Lower lobe of right lung (tissue), 2 donors: ENCODE measurements at regions not wholly inside any gene's neighbourhood (a gene's known extent, or its start where the extent isn't known, plus 50 kb on each side); places are given as distances from the start of the nearest gene placed in this dataset.
"Not testable (repeated sequence)": the region's sequence is repeated elsewhere in the genome, so short reads cannot be mapped to it uniquely, and the experiment has no call there.

Source experiments
- ATAC-seq, 2 donors: fragments of 200-7000 bp; cut with Tn5 transposase; one replicate each; pipeline ENCODE4 v1.9.1; 2020 to 2022; ENCODE audit warnings: mild to moderate bottlenecking in 2 of 2, moderate library complexity in 2 of 2
- DNase-seq: peaks from one replicate; pipeline ENCODE4 v3.0.0-alpha.2; 2020
- H3K27ac ChIP-seq: fragments of 200-600 bp; one replicate; pipeline ENCODE4 v1.8.0; 2022
- H3K27me3 ChIP-seq: fragments of 200-600 bp; one replicate; pipeline ENCODE4 v1.8.0; 2022; ENCODE audit warnings: low read depth
- H3K36me3 ChIP-seq: fragments of 200-600 bp; one replicate; pipeline ENCODE4 v1.8.0; 2022; ENCODE audit warnings: mild to moderate bottlenecking
- H3K4me1 ChIP-seq: fragments of 200-600 bp; one replicate; pipeline ENCODE4 v1.8.0; 2022
- H3K4me3 ChIP-seq: fragments of 200-600 bp; one replicate; pipeline ENCODE4 v1.8.0; 2022; ENCODE audit warnings: mild to moderate bottlenecking
- H3K9me3 ChIP-seq: fragments of 200-600 bp; one replicate; pipeline ENCODE4 v1.8.0; 2022
- intact Hi-C: fragments of 100-400 bp; cut with DNase I; formaldehyde crosslinking; loops from one replicate; pipeline ENCODE4 v1.11.0; 2022
- TF ChIP-seq, protein P1 (sequence below): fragments of 200-600 bp; IDR thresholded peaks from one replicate; pipeline ENCODE4 v1.8.0; 2022; ENCODE audit warnings: antibody characterized with exemption, mild to moderate bottlenecking
- donor health status: DM: no; HTN: yes; CAD: no; lungs with severe emphysema.

- DNase-seq, result no peak
- no peaks in the 10 kb centered on the region for H3K27me3 ChIP-seq
- TF ChIP-seq, protein P1, sequence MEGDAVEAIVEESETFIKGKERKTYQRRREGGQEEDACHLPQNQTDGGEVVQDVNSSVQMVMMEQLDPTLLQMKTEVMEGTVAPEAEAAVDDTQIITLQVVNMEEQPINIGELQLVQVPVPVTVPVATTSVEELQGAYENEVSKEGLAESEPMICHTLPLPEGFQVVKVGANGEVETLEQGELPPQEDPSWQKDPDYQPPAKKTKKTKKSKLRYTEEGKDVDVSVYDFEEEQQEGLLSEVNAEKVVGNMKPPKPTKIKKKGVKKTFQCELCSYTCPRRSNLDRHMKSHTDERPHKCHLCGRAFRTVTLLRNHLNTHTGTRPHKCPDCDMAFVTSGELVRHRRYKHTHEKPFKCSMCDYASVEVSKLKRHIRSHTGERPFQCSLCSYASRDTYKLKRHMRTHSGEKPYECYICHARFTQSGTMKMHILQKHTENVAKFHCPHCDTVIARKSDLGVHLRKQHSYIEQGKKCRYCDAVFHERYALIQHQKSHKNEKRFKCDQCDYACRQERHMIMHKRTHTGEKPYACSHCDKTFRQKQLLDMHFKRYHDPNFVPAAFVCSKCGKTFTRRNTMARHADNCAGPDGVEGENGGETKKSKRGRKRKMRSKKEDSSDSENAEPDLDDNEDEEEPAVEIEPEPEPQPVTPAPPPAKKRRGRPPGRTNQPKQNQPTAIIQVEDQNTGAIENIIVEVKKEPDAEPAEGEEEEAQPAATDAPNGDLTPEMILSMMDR, result no peak
- no peaks in the 10 kb centered on the region for H3K36me3 ChIP-seq
- no peak overlapping the region for H3K4me3 ChIP-seq
- peaks cover 7% of the 10 kb centered on the region for H3K4me1 ChIP-seq
- no peak for ATAC-seq
- intact Hi-C loops, result no loop called here
- H3K9me3 ChIP-seq, result no peaks in the 10 kb centered on the region
- no peak overlapping the region for H3K27ac ChIP-seq
Observed at GRCh38 chr2:234792621-234793022, 159.2 kb upstream of the SH3BP4 start.

- H3K27me3 ChIP-seq, H3K9me3 ChIP-seq, H3K4me3 ChIP-seq, H3K4me1 ChIP-seq, H3K36me3 ChIP-seq, ATAC-seq, H3K27ac ChIP-seq, intact Hi-C loops, DNase-seq: not testable (repeated sequence)
Observed at GRCh38 chr2:234792096-234792495, 159.7 kb upstream of the SH3BP4 start.

GRCh38 chr2:234790380-234790779, 161.4 kb upstream of the SH3BP4 start:
- Histone ChIP-seq H3K36me3 (no peaks in the 10 kb centered on the region), H3K4me3 (no peak overlapping the region), H3K27me3 (no peaks in the 10 kb centered on the region), H3K9me3 (no peaks in the 10 kb centered on the region), H3K4me1 (peaks cover under 1% of the 10 kb centered on the region), H3K27ac (no peak overlapping the region)
- no peak for ATAC-seq
- TF ChIP-seq, protein P1, result no peak
- no peak for DNase-seq
- intact Hi-C loops, result no loop called here

DNA sequence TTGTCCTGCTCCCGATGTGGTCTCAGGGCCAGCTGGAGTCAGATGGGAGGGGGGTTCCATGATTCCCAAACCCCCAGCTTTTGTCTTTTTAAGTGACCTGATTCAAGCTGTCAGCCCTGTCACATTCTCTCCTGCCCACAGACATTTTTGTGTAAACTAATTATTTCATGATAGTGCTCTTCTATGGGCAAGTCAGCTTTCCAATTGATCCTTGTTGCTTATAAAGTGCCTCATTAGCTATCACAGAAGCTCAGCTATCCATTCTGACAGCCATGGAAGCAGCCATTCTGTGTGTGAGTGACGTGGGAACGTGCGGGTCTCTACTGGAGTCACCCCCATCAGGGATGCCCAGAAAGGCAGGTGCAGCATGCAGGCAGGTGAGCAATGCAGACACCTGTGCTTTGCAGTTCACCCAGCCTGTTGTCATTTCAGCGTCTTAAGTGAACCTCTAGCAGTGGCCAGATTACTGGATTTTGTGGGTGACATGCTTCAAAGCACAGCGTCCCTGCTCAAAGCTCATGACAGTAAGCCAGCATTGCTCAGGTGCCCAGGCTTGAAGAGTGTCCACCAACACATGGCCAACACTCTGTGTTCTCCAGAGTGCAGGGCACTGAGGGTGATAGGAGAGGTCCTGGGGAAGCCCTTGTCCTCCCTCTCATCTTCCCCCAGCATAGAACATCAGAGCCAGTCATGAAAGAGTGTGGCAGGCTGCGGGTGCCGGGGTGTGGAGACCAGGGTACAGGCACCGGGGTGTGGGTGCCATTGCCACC, 162.1 kb upstream of the SH3BP4 start:
- Histone ChIP-seq H3K27ac (no peak overlapping the region), H3K9me3 (no peaks in the 10 kb centered on the region), H3K27me3 (no peaks in the 10 kb centered on the region), H3K36me3 (no peaks in the 10 kb centered on the region), H3K4me3 (no peak overlapping the region), H3K4me1 (no peaks in the 10 kb centered on the region)
- TF ChIP-seq, protein P1, result no peak
- DNase-seq (no peak), ATAC-seq (no peak)
- intact Hi-C loops, result no loop called here

DNA sequence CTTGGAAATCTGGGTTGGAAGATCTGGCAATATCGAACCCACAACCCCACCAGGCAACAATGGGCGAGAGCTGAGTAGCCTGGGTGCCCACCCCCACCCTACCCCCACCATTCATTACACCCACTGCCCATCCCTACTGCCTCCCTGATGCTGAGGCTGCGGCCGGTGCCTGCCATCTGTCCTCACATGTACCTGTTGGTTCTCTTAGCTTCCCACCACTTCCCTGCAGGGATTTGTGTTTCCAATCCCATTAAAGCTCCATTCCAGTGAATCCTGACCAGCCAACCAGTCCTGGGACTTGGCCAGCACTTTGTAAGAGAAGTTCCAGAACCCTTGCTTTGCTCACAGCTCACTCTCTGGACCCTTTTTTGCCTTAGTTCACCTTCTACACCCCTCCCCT, 163.0 kb upstream of the SH3BP4 start:
- ATAC-seq (no peak), DNase-seq (no peak)
- TF ChIP-seq, protein P1, result no peak
- Histone ChIP-seq H3K27me3 (no peaks in the 10 kb centered on the region), H3K4me1 (no peaks in the 10 kb centered on the region), H3K4me3 (no peak overlapping the region), H3K27ac (no peak overlapping the region), H3K9me3 (no peaks in the 10 kb centered on the region), H3K36me3 (no peaks in the 10 kb centered on the region)
- intact Hi-C loops, result no loop called here

GRCh38 chr2:234788381-234788780, 163.4 kb upstream of the SH3BP4 start:
- H3K27me3 ChIP-seq, result no peaks in the 10 kb centered on the region
- no peak for DNase-seq
- TF ChIP-seq, protein P1, result no peak
- no peaks in the 10 kb centered on the region for H3K9me3 ChIP-seq
- H3K27ac ChIP-seq, result no peak overlapping the region
- intact Hi-C loops, result no loop called here
- ATAC-seq, result no peak
- H3K4me1 ChIP-seq, result no peaks in the 10 kb centered on the region
- no peak overlapping the region for H3K4me3 ChIP-seq
- no peaks in the 10 kb centered on the region for H3K36me3 ChIP-seq
